B cell (primary cell): ENCODE measurements at regions not wholly inside any gene's neighbourhood (a gene's known extent, or its start where the extent isn't known, plus 50 kb on each side); places are given as distances from the start of the nearest gene placed in this dataset.

ENCODE experiments used
- ATAC-seq: fragments of 200-7000 bp; cut with Tn5 transposase; one replicate; pipeline ENCODE4 v1.10.0; 2021; ENCODE audit warnings: low read depth, mild to moderate bottlenecking, moderate number of reproducible peaks, moderate library complexity
- CTCF ChIA-PET: fragments of 350-600 bp; sonication (Branson Sonifier 250); formaldehyde crosslinking; loops from one replicate; lab custom pipeline; 2021; ENCODE audit warnings: antibody characterized with exemption, inconsistent platforms; lab: Charles Lee
- POLR2A ChIA-PET: fragments of 350-600 bp; sonication (Branson Sonifier 250); formaldehyde crosslinking; loops from one replicate; lab custom pipeline; 2021; ENCODE audit warnings: antibody characterized with exemption; lab: Charles Lee
- DNase-seq: peaks from one replicate; pipeline ENCODE4 v3.0.0; 2013
- H2AFZ ChIP-seq: 2 replicates; pipeline ENCODE4 v1.6.1; 2012; ENCODE audit warnings: mild to moderate bottlenecking, low read depth, low read length; ENCODE audit not compliant: insufficient read depth, poor library complexity, severe bottlenecking
- H3K27ac ChIP-seq, 2 donors: 1 replicate in 1 of 2; 2 replicates in 1 of 2; pipeline ENCODE4 v1.5.1; 2012 to 2013; ENCODE audit warnings: low read length in 2 of 2, mild to moderate bottlenecking in 2 of 2, moderate library complexity in 1 of 2
- H3K27me3 ChIP-seq, 4 experiments: fragments of 200-600 bp in 1 of 4; sonication (generic) in 1 of 4; replicated peaks in 1 of 4; 1 replicate in 2 of 4; 2 replicates in 2 of 4; pipeline versions ENCODE4 v1.6.1 to v1.7.0; 2013 to 2016; ENCODE audit warnings: low read length in 3 of 4, mild to moderate bottlenecking in 2 of 4, mixed read lengths in 1 of 4, moderate library complexity in 1 of 4; ENCODE audit not compliant: insufficient read depth in 4 of 4, control insufficient read depth in 3 of 4; ENCODE audit errors: control extremely low read depth in 1 of 4
- H3K36me3 ChIP-seq, 2 experiments: replicated peaks in 1 of 2; 1 replicate in 1 of 2; 2 replicates in 1 of 2; pipeline versions ENCODE4 v1.6.1 to v1.7.1; 2013; ENCODE audit warnings: low read length in 1 of 2; ENCODE audit not compliant: insufficient read depth in 2 of 2, control insufficient read depth in 1 of 2; ENCODE audit errors: control extremely low read depth in 1 of 2, extremely low read depth in 1 of 2
- H3K4me1 ChIP-seq, 2 donors: fragments of 200-600 bp in 1 of 2; sonication (generic) in 1 of 2; 1 replicate in 1 of 2; 2 replicates in 1 of 2; pipeline versions ENCODE4 v1.5.1 to v1.6.1; 2013 to 2017; ENCODE audit warnings: low read length in 2 of 2; ENCODE audit not compliant: control insufficient read depth in 2 of 2, insufficient read depth in 2 of 2
- H3K4me2 ChIP-seq: replicated peaks from 2 replicates; pipeline ENCODE3; 2012; ENCODE audit warnings: mild to moderate bottlenecking, low read depth, low read length; ENCODE audit not compliant: poor library complexity, severe bottlenecking
- H3K4me3 ChIP-seq, 5 experiments: fragments of 200-600 bp in 1 of 5; sonication (generic) in 1 of 5; 1 replicate in 3 of 5; 2 replicates in 2 of 5; pipeline versions ENCODE4 v1.5.1 to v1.7.0; 2011 to 2016; ENCODE audit warnings: low read length in 4 of 5, mild to moderate bottlenecking in 4 of 5, low read depth in 2 of 5, control low read depth in 1 of 5, moderate library complexity in 1 of 5; ENCODE audit not compliant: insufficient read depth in 1 of 5; ENCODE audit errors: control extremely low read depth in 1 of 5, extremely low read depth in 1 of 5
- H3K79me2 ChIP-seq: fragments of 200-600 bp; sonication (generic); one replicate; pipeline ENCODE4 v1.6.0; 2016; ENCODE audit warnings: low read length; ENCODE audit not compliant: control insufficient read depth, insufficient read depth
- H3K9ac ChIP-seq: fragments of 200-600 bp; sonication (generic); 2 replicates; pipeline ENCODE4 v1.6.1; 2017; ENCODE audit warnings: mild to moderate bottlenecking, low read length, moderate library complexity
- H3K9me3 ChIP-seq, 3 donors: one replicate each; pipeline versions ENCODE4 v1.6.1 to v1.7.1; 2013; ENCODE audit warnings: low read length in 2 of 3; ENCODE audit not compliant: control insufficient read depth in 2 of 3, insufficient read depth in 1 of 3; ENCODE audit errors: control extremely low read depth in 1 of 3
- H4K20me1 ChIP-seq: 2 replicates; pipeline ENCODE4 v1.6.0; 2012; ENCODE audit warnings: mild to moderate bottlenecking, low read length; ENCODE audit not compliant: insufficient read depth, control insufficient read depth, poor library complexity, severe bottlenecking
- H3K27ac Mint-ChIP-seq: one replicate; pipeline ENCODE4 v1.8.0; 2021; ENCODE audit warnings: mixed read lengths
- H3K27me3 Mint-ChIP-seq: one replicate; pipeline ENCODE4 v1.8.0; 2021; ENCODE audit warnings: mixed read lengths
- H3K4me1 Mint-ChIP-seq: one replicate; pipeline ENCODE4 v1.8.0; 2021; ENCODE audit warnings: mixed read lengths
- H3K4me3 Mint-ChIP-seq: one replicate; pipeline ENCODE4 v1.8.0; 2021; ENCODE audit warnings: mixed read lengths
- H3K9me3 Mint-ChIP-seq: one replicate; pipeline ENCODE4 v1.8.0; 2022; ENCODE audit warnings: mixed read lengths; ENCODE audit not compliant: insufficient read depth
- CTCF ChIP-seq: fragments of 200-600 bp; IDR thresholded peaks from one replicate; pipeline ENCODE4 v1.8.0; 2022; ENCODE audit warnings: antibody characterized with exemption, mild to moderate bottlenecking
- EZH2 ChIP-seq: IDR thresholded peaks from 2 replicates; pipeline ENCODE4 v1.6.1; 2012; ENCODE audit warnings: borderline replicate concordance, low read depth, mild to moderate bottlenecking, moderate library complexity, low read length; ENCODE audit not compliant: insufficient read depth, poor library complexity, severe bottlenecking
- WGBS: methylation state at CpG from one replicate; pipeline ENCODE4 v1.1.5; 2013; ENCODE audit warnings: missing lambda C conversion rate; ENCODE audit not compliant: insufficient coverage; 5-methylcytosine and 5-hydroxymethylcytosine counted together
- intact Hi-C: fragments of 100-400 bp; cut with micrococcal nuclease; formaldehyde crosslinking; loops from one replicate; pipeline ENCODE4 v1.10.0; 2022

- Histone ChIP-seq H2AFZ (no peak overlapping the region), H3K79me2 (no peaks in the 10 kb centered on the region), H3K36me3 (no peaks in the 10 kb centered on the region), H3K4me1 (no peaks in the 10 kb centered on the region), H4K20me1 (no peaks in the 10 kb centered on the region), H3K9ac (no peak overlapping the region), H3K27ac (no peak overlapping the region), H3K4me2 (no peak overlapping the region), H3K9me3 (no peaks in the 10 kb centered on the region), H3K4me3 (no peak overlapping the region), H3K27me3 (no peaks in the 10 kb centered on the region)
- ChIA-PET CTCF (no interaction called here), POLR2A (no interaction called here)
- Mint-ChIP-seq H3K4me1 (no peaks in the 10 kb centered on the region), H3K4me3 (no peak overlapping the region), H3K27ac (no peak overlapping the region), H3K27me3 (no peaks in the 10 kb centered on the region), H3K9me3 (no peaks in the 10 kb centered on the region)
- WGBS = 93% methylated on average over 2 of the region's 3 CpGs
- no peak for ATAC-seq
- no peak for DNase-seq
- no peak for TF ChIP-seq EZH2
- no peak for TF ChIP-seq CTCF
- intact Hi-C loops = no loop called here
Measured at GRCh38 chr3:99468918-99469317, 169.5 kb upstream of the COL8A1 start.

GRCh38 chr3:99467420-99467819 is 171.0 kb upstream of the COL8A1 start:
- Histone ChIP-seq H3K27me3 (no peaks in the 10 kb centered on the region), H3K9ac (no peak overlapping the region), H2AFZ (no peak overlapping the region), H3K4me2 (no peak overlapping the region), H3K27ac (no peak overlapping the region), H3K36me3 (no peaks in the 10 kb centered on the region), H3K9me3 (no peaks in the 10 kb centered on the region), H3K4me1 (no peaks in the 10 kb centered on the region), H3K4me3 (no peak overlapping the region), H3K79me2 (no peaks in the 10 kb centered on the region), H4K20me1 (no peaks in the 10 kb centered on the region)
- Mint-ChIP-seq H3K27me3 (no peaks in the 10 kb centered on the region), H3K9me3 (no peaks in the 10 kb centered on the region), H3K4me3 (no peak overlapping the region), H3K27ac (no peak overlapping the region), H3K4me1 (no peaks in the 10 kb centered on the region)
- intact Hi-C loops = no loop called here
- ATAC-seq (no peak), DNase-seq (no peak)
- WGBS = 91% methylated on average over 3 of the region's 3 CpGs
- POLR2A ChIA-PET = no interaction called here
- CTCF ChIA-PET = no interaction called here
- no peak for TF ChIP-seq CTCF
- no peak for TF ChIP-seq EZH2
